LNCaP clone FGC (cell line): ENCODE measurements at regions not wholly inside any gene's neighbourhood (a gene's known extent, or its start where the extent isn't known, plus 50 kb on each side); places are given as distances from the start of the nearest gene placed in this dataset.

Experiments used
- DNase-seq: peaks from one replicate; pipeline ENCODE4 v3.0.0-alpha.2; 2011; ENCODE audit warnings: low read depth
- H3K4me3 ChIP-seq: 2 replicates; pipeline ENCODE4 v1.5.1; 2011; ENCODE audit warnings: mild to moderate bottlenecking, low read depth, low read length, control low read depth
- CTCF ChIP-seq: IDR thresholded peaks from 2 replicates; pipeline ENCODE4 v1.5.1; 2012; ENCODE audit warnings: mild to moderate bottlenecking; ENCODE audit not compliant: control insufficient read depth, insufficient read depth; ENCODE audit errors: extremely low read depth

GRCh38 chr5:96148376-96148775 lies 186.7 kb upstream of the ELL2 start:
- no peak for DNase-seq
- no peak for TF ChIP-seq CTCF
- H3K4me3 ChIP-seq: no peak overlapping the region

- TF ChIP-seq CTCF: no peak
- DNase-seq: no peak
- H3K4me3 ChIP-seq: no peak overlapping the region
Measured at GRCh38 chr5:96147866-96148265, 186.2 kb upstream of the ELL2 start.

- H3K4me3 ChIP-seq: no peak overlapping the region
- DNase-seq: no peak
- TF ChIP-seq CTCF: no peak
Measured at GRCh38 chr5:96146675-96147074, 185.0 kb upstream of the ELL2 start.

- DNase-seq: no peak
- no peak for TF ChIP-seq CTCF
- H3K4me3 ChIP-seq: no peak overlapping the region
Measured at GRCh38 chr5:96144289-96144688, 182.6 kb upstream of the ELL2 start.

- DNase-seq: no peak
- no peak overlapping the region for H3K4me3 ChIP-seq
- no peak for TF ChIP-seq CTCF
Measured at GRCh38 chr5:96143450-96143849, 181.8 kb upstream of the ELL2 start.

- no peak overlapping the region for H3K4me3 ChIP-seq
- DNase-seq: no peak
- no peak for TF ChIP-seq CTCF
Measured at GRCh38 chr5:96142786-96143434, 181.3 kb upstream of the ELL2 start.

GRCh38 chr5:96142184-96142781 lies 180.6 kb upstream of the ELL2 start:
- H3K4me3 ChIP-seq: no peak overlapping the region
- no peak for TF ChIP-seq CTCF
- DNase-seq: no peak
